Muscle layer of colon (tissue), 2 donors: ENCODE measurements at regions not wholly inside any gene's neighbourhood (a gene's known extent, or its start where the extent isn't known, plus 50 kb on each side); places are given as distances from the start of the nearest gene placed in this dataset.
"Not testable (repeated sequence)": the region's sequence is repeated elsewhere in the genome, so short reads cannot be mapped to it uniquely, and the experiment has no call there.

ENCODE experiments used
- H3K27ac ChIP-seq: one replicate; pipeline ENCODE4 v1.7.0; 2013; ENCODE audit warnings: low read depth, mild to moderate bottlenecking, low read length, moderate library complexity
- H3K27me3 ChIP-seq, 2 donors: one replicate each; pipeline ENCODE4 v1.7.0; 2013; ENCODE audit warnings: low read length in 2 of 2, mild to moderate bottlenecking in 2 of 2; ENCODE audit not compliant: insufficient read depth in 2 of 2, control insufficient read depth in 1 of 2
- H3K36me3 ChIP-seq: one replicate; pipeline ENCODE4 v1.7.0; 2013; ENCODE audit warnings: mild to moderate bottlenecking, low read length; ENCODE audit not compliant: insufficient read depth
- H3K4me1 ChIP-seq: one replicate; pipeline ENCODE4 v1.7.0; 2013; ENCODE audit warnings: mild to moderate bottlenecking, low read length; ENCODE audit not compliant: insufficient read depth
- H3K4me3 ChIP-seq, 2 donors: one replicate each; pipeline ENCODE4 v1.7.0; 2013; ENCODE audit warnings: low read length in 2 of 2, low read depth in 1 of 2, mild to moderate bottlenecking in 1 of 2, moderate library complexity in 1 of 2
- H3K9ac ChIP-seq: one replicate; pipeline ENCODE4 v1.7.0; 2013; ENCODE audit warnings: low read length
- H3K9me3 ChIP-seq: one replicate; pipeline ENCODE4 v1.7.0; 2013; ENCODE audit warnings: mild to moderate bottlenecking, low read length
- donor health status: abdominal sarcoma.
- donor health status: Adenocarcinoma of cecum.

DNA sequence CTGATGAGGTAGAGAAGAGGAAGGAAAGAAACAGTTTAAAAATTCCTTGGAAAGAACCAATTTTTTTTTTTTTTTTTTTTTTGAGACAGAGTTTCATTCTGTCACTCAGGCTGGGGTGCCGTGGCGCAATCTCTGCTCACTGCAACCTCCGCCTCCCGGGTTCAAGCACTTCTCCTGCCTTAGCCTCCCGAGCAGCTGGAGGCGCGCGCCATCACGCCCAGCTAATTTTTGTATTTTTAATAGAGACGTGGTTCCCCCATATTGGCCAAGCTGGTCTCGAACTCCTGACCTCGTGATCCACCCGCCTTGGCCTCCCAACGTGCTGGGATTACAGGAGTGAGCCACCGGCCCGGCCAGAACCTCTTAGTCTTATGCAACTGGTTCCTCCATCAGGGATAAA, 951.6 kb upstream of the CNTN5 start:
- not testable (repeated sequence) for H3K9ac ChIP-seq, H3K9me3 ChIP-seq, H3K36me3 ChIP-seq, H3K4me1 ChIP-seq, H3K4me3 ChIP-seq, H3K27me3 ChIP-seq, H3K27ac ChIP-seq

DNA sequence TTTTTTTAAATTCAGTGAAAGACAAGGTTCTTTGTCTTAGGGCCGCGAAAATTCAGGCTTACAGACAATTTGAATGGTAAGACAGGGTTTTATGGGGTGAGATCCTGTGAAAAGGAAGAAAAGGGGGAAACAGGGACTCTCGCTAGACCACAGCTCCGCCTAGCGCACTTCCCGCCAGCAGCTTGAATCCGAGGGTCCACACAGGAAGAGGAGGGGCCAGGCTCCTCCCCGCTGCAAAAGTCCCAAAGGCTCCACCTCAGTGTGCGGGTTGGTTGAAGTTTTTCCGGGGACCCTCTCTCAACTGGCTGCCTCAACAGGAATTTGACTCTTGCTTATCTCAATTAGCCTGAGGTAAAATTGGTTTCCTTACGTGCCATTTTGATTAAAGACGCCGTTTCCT, 950.9 kb upstream of the CNTN5 start:
- Histone ChIP-seq H3K9ac (no peak overlapping the region), H3K4me3 (no peak overlapping the region), H3K27me3 (no peaks in the 10 kb centered on the region)

DNA sequence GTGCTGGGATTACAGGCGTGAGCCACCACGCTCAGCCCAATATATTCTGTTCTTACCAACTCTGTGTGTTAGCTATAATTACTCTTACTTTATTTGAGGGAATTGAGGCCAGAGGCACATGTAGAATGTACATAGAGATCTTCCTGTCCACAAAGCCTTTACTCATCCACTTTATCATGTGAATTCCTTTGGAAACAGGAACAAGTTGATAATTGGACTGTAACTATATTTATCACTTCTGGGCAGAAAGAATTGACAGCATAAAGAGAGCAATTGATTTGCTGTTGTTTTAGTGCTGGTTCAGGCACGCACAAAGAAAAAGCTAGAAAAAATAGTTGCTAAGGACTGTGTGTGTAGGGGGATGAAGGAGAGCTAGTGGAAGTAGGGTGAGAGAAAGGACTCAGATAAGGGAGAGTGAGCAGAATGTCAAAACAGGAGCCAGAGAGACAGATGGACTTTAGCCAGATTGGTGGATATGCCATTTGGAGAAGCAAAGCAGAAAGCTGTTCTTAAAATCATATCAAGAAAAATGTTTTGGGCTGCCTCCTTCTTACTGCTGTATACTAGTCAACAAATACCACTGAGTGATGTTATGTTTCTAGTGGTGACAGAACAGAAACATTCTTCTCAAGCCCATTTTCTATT, 929.8 kb upstream of the CNTN5 start:
- H3K36me3 ChIP-seq: no peaks in the 10 kb centered on the region
- H3K9me3 ChIP-seq: no peaks in the 10 kb centered on the region
- H3K27ac ChIP-seq: no peak overlapping the region
- H3K9ac ChIP-seq: no peak overlapping the region
- H3K4me1 ChIP-seq: no peaks in the 10 kb centered on the region
- H3K4me3 ChIP-seq: no peak overlapping the region
- no peaks in the 10 kb centered on the region for H3K27me3 ChIP-seq

More for the DNA sequence above, 950.9 kb upstream of the CNTN5 start:
- Histone ChIP-seq H3K36me3 (no peaks in the 10 kb centered on the region), H3K27ac (no peak overlapping the region), H3K9me3 (no peaks in the 10 kb centered on the region), H3K4me1 (no peaks in the 10 kb centered on the region)

DNA sequence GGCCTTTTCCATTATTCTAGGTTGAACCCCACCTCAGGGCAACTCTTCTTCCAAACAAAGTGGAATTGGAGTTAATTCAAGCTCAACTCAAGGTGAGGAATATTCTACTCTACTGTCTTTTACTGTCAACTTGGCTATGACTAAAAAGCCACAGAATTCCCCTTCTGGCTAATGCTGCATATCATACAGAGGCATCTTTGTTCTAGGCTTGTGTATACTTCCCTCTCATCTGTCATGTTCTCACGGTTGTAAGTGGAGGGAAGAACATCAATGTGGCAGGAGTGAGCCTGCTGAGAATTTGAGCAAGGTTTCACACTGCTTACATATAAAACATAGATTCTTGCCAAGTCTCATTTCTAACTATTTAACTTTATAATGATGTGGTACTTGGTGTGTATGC, 921.4 kb upstream of the CNTN5 start:
- Histone ChIP-seq H3K9me3 (no peaks in the 10 kb centered on the region), H3K9ac (no peak overlapping the region), H3K27ac (no peak overlapping the region), H3K36me3 (no peaks in the 10 kb centered on the region), H3K27me3 (no peaks in the 10 kb centered on the region), H3K4me3 (no peak overlapping the region), H3K4me1 (no peaks in the 10 kb centered on the region)

DNA sequence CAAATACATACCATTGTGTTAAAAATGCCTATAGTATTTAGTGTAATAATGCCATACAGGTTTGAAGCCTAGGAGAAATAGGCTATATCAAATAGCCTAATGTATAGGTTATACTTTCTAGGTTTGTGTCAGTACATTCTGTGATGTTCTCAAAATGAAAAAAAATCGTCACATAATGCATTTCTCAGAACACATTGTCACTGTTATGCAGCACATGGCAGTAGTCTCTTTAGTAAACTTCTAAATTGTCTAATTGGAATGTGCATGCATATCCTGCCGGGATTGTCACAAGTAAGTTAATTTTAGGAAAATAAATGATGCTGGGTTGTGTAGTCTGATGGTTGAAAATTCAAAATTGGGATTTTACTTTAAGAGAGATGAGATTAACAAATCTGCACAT, 920.1 kb upstream of the CNTN5 start:
- no peaks in the 10 kb centered on the region for H3K9me3 ChIP-seq
- no peaks in the 10 kb centered on the region for H3K4me1 ChIP-seq
- H3K4me3 ChIP-seq: no peak overlapping the region
- no peaks in the 10 kb centered on the region for H3K27me3 ChIP-seq
- H3K27ac ChIP-seq: no peak overlapping the region
- no peak overlapping the region for H3K9ac ChIP-seq
- H3K36me3 ChIP-seq: no peaks in the 10 kb centered on the region

DNA sequence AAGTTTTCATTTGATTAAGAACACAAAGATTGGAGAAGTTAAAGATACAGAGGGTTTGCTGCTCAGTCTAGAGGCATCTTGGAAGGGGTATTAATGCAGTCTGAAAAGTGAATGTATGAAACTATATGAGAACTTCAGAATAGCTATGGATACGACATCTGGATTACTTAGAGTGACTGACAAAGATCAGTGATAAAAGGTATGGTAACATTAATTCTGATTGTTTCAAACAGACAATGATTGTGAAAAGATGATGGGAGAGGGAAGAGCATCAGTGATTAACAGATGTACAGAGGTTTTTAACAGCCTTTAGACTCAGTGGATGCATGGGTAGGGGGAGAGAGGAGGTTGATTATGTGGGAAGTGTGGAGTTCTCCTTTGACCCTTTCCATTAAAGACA, 919.4 kb upstream of the CNTN5 start:
- no peaks in the 10 kb centered on the region for H3K9me3 ChIP-seq
- H3K27ac ChIP-seq: no peak overlapping the region
- H3K4me1 ChIP-seq: no peaks in the 10 kb centered on the region
- no peaks in the 10 kb centered on the region for H3K27me3 ChIP-seq
- no peak overlapping the region for H3K4me3 ChIP-seq
- no peak overlapping the region for H3K9ac ChIP-seq
- H3K36me3 ChIP-seq: no peaks in the 10 kb centered on the region

DNA sequence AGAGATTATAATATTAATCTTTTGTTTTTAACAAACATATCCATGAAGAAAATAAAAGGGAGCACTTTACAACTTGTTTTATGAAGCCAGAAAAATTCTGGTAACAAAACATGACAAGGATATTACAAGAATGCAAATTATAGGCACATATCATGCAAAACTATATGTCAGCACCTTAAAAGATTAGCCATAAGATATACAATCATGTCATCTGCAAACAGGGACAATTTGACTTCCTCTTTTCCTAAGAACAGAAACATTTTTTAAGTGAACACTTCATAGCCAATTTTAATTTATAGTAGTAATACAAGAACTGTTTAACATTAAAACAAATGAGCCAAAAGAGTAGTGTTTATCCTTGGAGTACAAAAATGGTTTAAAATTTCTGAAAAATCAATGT, 916.5 kb upstream of the CNTN5 start:
- Histone ChIP-seq H3K27ac (no peak overlapping the region), H3K9ac (no peak overlapping the region), H3K9me3 (no peaks in the 10 kb centered on the region), H3K4me3 (no peak overlapping the region), H3K36me3 (no peaks in the 10 kb centered on the region), H3K27me3 (no peaks in the 10 kb centered on the region), H3K4me1 (no peaks in the 10 kb centered on the region)

DNA sequence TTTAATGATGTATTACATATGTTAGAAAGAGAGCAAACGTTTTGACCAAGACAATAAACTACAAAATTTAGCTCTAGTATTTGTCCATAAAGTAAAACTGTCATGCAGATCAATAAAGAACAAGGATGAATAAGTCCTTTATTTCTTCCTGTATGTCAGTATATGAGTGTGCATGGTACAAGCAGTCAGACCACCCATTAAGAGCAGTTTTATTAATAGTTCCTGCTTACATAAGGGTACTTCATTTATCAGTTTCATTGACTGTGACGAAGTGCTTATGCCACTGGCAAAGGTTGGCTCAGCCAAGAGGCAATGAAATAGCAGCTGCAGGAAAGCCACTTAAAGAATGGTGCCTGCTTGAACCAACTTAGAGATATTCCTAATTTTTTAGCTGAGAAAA, 913.0 kb upstream of the CNTN5 start:
- Histone ChIP-seq H3K27me3 (no peaks in the 10 kb centered on the region), H3K9me3 (no peaks in the 10 kb centered on the region), H3K27ac (no peak overlapping the region), H3K36me3 (no peaks in the 10 kb centered on the region), H3K4me3 (no peak overlapping the region), H3K9ac (no peak overlapping the region), H3K4me1 (no peaks in the 10 kb centered on the region)

DNA sequence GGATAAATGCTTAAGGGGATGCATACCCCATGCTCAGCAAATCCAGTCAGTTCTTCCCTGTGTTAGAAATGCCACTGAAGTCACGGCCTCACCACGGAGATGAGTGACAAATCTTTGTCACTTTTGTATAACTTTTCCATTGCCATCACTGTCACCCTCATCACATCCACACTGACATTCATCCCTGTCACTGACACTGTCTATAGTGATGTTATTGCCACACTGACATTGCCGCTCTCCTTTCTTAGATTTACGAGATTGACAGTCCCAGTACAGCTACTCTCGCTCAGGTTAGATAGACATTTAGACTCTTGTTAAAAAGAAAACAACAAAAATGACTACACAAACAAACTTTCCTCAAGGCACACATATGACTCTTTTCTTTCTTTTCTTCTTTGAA, 910.7 kb upstream of the CNTN5 start:
- no peak overlapping the region for H3K4me3 ChIP-seq
- H3K27me3 ChIP-seq: no peaks in the 10 kb centered on the region
- no peaks in the 10 kb centered on the region for H3K9me3 ChIP-seq
- no peaks in the 10 kb centered on the region for H3K36me3 ChIP-seq
- H3K4me1 ChIP-seq: no peaks in the 10 kb centered on the region
- no peak overlapping the region for H3K27ac ChIP-seq
- H3K9ac ChIP-seq: no peak overlapping the region

DNA sequence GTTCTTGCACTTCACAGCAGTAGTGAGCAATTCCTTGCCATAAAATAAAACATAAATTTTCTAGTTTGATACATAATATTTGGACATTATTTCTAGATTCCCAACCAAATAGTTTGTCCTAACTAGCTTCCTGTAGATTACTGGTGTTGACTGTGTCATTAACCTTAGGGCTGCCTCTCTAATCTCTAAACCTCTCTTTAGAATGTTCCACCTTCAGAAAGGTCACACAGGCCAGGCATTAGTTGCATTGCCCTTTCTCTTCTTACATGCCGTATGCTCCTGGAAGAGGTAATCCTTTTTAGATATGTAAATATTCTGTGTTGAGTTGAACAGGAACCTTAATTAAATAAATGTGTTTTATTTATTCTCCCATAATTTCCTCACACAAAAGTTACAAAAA, 904.9 kb upstream of the CNTN5 start:
- Histone ChIP-seq H3K27me3 (no peaks in the 10 kb centered on the region), H3K4me3 (no peak overlapping the region), H3K27ac (no peak overlapping the region), H3K9ac (no peak overlapping the region), H3K36me3 (no peaks in the 10 kb centered on the region), H3K9me3 (no peaks in the 10 kb centered on the region), H3K4me1 (no peaks in the 10 kb centered on the region)

DNA sequence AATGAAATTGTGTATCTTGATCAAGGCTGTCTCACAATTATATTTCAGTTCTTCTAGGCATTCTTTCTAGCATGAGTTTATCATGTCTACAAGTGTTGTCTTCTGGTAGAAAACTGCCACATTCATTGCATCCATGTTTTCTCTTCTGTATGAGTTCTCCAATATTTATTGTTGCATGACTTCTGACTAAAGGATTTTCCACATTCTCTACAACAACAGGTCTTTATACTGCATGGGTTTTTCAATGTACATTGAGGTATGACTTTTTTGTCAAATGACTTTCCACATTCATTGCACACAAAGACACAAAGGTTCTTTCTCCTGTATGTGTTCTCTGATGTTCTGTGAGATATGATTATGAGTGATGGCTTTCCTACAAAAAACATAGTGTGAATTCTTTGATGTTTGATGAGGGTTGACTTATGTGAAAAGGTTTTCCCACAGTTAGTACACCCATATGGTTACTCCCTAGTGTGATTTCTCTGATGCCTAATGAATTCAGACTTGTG, 890.6 kb upstream of the CNTN5 start:
- Histone ChIP-seq H3K4me3 (no peak overlapping the region), H3K9me3 (no peaks in the 10 kb centered on the region), H3K36me3 (no peaks in the 10 kb centered on the region), H3K27ac (no peak overlapping the region), H3K27me3 (no peaks in the 10 kb centered on the region), H3K9ac (no peak overlapping the region), H3K4me1 (no peaks in the 10 kb centered on the region)

DNA sequence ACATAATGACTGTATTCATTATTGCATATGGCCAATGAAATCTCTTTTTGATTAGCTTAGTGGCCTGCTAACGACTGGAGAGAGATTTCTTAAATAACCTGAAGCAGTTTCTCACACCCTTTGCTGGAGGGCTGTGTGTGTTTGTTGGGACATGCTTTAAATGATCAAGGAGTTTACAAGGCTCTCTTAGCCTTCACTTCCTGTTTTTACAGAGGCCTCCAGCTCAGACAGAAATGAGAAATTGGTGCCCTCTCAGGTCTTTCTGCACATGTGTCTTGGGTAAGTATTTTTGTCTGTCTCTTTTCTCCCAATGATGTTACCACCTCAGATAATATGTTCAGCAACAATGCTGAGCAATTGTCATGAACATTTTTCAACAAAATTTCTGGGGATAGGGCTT, 884.4 kb upstream of the CNTN5 start:
- H3K9ac ChIP-seq: no peak overlapping the region

More for the DNA sequence above, 884.4 kb upstream of the CNTN5 start:
- Histone ChIP-seq H3K9me3 (no peaks in the 10 kb centered on the region), H3K27ac (no peak overlapping the region), H3K36me3 (no peaks in the 10 kb centered on the region), H3K4me3 (no peak overlapping the region), H3K4me1 (no peaks in the 10 kb centered on the region), H3K27me3 (no peaks in the 10 kb centered on the region)
